HG03064 (cell line): ENCODE measurements at regions not wholly inside any gene's neighbourhood (a gene's known extent, or its start where the extent isn't known, plus 50 kb on each side); places are given as distances from the start of the nearest gene placed in this dataset.

Experiments used
- ATAC-seq: cut with Tn5 transposase; IDR thresholded peaks from one replicate; pipeline ENCODE4 v1.9.1; 2021; ENCODE audit warnings: low read depth; ENCODE audit not compliant: unreplicated experiment

DNA sequence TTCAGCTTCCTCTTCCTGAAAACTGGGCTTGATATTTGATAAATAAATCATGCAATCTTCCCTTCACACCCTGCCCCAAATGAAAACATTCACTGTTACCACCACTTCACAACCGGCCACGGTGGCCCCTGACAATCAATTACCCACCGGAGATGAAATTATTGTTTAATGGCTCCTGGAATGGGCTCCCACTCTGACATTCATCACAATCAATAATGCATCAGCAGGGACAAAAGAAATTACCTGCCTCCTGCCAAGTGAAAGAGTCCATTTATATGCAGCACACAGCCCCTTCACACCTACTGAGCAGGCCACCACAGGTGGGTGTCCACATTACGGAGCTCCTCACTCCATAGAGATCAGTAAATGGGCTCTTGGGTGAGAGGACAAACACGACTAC is 193.5 kb upstream of the SNX19 start:
- no peak for ATAC-seq

DNA sequence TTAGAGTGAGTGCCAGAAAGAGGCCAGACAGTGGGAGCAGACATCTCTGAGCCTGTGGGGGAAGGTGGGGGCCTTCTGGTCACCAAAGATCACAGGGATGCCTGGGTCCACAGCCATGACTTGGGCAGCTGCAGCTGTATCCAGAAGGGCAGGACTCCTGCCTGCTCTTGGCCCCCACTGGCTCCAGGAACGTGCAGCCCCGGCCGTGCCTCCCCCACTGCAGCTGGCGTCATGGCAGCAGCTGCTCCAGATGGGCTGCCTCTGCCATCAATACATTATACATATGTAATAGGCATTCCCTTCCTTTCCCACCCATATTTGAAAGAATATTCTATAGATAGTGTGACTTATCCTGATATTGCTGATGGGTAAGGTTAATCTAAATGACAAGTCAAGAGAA is 195.5 kb upstream of the SNX19 start:
- no peak for ATAC-seq

DNA sequence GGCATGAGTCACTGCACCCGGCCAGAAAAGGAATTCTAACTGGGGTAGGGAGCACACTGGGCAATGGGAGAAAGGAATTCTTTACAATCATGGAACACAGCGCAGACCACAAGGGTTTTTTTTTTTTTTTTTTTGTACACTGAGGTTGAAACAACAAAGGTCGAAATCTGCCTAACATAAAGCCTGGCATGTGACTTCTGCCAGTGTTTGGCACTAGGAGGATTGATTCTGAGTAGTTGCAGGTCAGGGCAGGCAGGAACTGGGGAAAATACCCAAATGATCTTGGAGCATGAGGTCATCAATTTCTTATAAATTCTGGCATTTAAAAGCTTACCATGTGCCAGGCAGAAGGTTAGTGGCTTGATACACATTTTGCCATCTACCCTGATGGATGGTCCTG is 202.0 kb upstream of the SNX19 start:
- ATAC-seq, result no peak

DNA sequence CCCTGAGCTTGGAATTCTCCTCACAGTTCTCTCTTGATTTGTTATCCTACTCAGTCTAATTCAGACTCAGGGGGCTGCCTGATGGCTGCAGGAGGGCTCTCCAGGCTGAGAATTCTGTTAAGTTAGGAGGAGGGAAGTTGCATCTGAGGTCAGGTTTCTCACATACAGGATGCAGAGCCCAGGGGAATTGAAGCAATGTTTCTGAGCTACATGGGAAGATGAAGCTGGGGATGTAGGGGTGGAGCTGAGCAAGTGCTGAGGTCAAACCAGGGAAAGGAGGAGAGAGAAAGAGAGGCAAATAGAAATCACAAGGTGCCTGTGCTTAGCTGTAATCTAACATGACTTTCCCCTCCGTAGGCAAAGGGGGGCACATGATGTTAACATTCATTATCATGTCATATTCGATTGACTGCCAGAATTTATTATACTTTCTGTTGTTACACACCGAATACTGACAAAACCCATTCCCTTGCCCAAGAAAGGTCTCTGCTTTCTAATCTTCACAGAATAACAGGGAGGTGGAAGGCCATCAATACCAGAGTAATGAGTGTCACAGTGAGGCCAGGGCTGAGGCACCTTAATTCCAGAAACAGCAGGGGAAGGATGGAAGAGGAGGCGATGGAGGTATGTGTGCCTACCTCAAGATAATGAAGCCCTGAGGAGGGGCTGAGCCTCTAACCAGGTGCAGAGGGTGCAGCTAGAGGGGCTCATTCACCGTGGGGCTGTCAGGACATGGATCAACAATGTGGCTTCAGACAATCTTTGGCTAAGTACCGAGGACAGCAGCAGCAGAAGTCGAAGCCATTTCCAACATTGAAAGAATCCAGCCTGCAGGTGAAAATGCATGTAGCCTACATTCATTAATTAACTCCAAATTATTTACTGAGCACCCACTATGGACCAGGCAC is 205.4 kb upstream of the SNX19 start:
- ATAC-seq, result no peak

DNA sequence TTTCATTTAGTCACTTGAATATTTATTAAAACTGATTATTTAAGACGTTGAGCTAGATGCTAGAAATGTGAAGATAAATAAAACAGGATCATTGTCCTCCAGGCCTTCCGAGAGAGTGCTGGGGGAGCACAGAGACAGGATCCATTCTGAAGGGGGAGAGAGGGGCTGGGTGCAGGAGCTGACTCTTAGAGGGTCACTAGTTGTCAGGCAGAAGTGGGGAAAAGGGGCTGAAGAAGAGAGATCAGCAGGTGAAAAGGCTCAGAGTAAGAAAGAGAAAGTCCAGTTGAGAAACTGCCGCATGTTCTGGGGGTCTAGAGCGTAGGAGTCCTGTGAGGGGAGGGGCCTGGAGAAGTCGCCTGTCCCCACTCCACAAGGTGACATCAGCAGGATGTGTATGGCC is 206.2 kb upstream of the SNX19 start:
- ATAC-seq, result no peak

- ATAC-seq, result no peak
Measured at GRCh38 chr11:131129474-131129873, 213.2 kb upstream of the SNX19 start.

- ATAC-seq, result no peak
Measured at GRCh38 chr11:131135611-131136010, 219.3 kb upstream of the SNX19 start.

- no peak for ATAC-seq
Measured at GRCh38 chr11:131136486-131136885, 220.2 kb upstream of the SNX19 start.

DNA sequence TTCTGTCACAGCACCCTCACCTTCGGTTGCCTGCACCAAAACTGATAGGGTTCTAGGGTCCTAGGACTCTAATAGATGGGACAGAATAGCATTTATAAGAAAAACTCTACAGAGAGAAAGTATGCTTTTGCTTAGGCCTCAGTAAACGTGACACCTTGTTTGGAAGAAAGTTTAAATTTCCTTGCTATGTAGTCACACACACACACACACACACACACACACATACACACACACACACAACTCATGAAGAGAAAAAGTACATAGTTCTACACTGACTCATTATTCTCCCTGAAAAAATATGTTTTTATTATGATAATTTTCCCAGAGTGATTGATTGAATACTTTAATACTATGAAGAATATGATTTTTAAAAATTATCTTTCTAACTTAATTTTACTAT is 220.8 kb upstream of the SNX19 start:
- no peak for ATAC-seq

DNA sequence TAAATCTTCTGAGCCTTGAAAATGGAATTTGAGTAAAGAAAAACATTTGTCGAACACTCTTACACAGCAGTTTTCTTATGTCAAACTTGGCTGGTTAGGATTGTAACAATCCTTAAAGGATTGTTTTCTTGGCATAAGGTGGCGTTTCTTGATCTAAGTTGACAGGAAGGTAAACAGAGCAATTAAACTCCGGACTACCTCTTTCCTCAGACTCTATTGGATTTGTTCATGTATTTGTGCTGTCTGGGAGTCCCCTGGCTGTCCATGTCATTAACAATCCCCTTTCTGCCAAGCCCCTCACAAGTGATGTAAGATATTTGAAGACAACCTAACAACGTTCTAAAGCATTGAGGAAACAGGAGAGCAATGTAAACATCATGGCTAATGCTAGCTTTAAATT is 222.5 kb upstream of the SNX19 start:
- no peak for ATAC-seq

DNA sequence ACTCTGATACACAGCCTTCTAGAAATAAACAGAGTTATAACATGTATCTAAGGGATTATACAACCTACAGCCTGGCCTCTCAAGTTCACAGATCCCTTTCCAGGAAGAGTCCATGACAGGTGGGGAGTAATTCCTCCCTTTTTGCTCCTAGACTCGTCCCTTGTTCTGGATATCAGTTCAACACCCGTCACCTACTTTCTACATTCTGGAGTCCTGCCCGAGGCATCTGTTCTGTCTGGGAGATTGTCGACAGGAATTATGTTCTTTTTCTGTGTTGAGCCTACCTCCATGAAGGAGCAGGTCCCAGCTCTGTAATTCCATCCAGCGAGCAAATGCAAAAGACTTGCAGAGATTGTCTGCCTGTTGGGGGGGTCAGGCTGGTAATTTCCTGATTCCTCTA is 224.6 kb upstream of the NTM start:
- no peak for ATAC-seq

DNA sequence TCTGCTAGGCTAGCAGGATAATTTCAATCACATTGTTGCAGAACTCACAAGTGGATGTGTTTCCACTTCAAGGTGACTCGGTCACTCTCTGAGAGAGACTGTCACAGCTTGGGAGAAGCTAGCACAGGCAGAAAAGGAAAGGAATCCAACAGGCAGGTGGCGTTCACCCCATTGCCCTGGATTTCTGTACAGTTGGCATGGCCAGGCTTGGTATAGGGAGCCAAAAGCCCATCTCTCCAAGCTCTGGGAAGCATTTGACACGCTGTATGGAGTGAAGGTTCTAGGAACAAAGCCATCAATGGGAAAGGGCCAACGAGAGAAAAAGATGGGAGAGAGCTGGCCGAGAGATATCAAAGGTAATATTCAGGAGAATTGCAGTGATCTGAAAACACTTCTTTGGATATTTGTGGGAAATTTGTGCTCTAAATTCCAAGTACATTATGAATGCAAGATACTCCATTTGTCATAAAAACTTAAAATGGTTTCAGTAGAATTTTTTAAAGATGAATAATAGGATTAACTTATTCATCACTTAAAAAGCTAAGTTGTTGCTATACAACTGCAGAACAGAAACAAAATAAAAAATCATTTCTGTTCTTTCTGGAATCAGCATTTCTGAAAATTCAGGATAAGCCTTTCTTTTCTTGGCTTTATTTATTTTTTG is 223.5 kb upstream of the NTM start:
- no peak for ATAC-seq

GRCh38 chr11:131154351-131154750 is 216.1 kb upstream of the NTM start:
- no peak for ATAC-seq

GRCh38 chr11:131157678-131158077 is 212.7 kb upstream of the NTM start:
- no peak for ATAC-seq

GRCh38 chr11:131160846-131161245 is 209.6 kb upstream of the NTM start:
- no peak for ATAC-seq

DNA sequence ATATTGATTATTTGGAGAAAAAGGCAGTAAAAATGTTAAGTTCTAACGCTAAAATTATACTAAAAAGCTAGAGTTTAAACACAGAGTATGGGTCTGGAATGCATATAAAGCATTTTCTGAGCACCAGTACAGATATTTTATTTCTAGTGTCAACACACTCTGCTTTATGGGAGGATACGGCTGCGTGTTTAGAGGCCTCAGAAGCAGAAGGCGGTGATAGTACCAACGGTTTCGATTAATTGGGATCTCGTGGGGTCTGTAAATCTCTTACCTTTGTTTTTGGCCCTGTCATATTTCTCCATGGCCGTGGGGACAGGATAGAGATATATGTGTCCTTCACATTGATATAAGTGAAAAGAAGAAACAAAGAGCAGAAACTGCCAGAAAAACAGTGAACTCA is 206.8 kb upstream of the NTM start:
- no peak for ATAC-seq

GRCh38 chr11:131165036-131165435 is 205.4 kb upstream of the NTM start:
- no peak for ATAC-seq

DNA sequence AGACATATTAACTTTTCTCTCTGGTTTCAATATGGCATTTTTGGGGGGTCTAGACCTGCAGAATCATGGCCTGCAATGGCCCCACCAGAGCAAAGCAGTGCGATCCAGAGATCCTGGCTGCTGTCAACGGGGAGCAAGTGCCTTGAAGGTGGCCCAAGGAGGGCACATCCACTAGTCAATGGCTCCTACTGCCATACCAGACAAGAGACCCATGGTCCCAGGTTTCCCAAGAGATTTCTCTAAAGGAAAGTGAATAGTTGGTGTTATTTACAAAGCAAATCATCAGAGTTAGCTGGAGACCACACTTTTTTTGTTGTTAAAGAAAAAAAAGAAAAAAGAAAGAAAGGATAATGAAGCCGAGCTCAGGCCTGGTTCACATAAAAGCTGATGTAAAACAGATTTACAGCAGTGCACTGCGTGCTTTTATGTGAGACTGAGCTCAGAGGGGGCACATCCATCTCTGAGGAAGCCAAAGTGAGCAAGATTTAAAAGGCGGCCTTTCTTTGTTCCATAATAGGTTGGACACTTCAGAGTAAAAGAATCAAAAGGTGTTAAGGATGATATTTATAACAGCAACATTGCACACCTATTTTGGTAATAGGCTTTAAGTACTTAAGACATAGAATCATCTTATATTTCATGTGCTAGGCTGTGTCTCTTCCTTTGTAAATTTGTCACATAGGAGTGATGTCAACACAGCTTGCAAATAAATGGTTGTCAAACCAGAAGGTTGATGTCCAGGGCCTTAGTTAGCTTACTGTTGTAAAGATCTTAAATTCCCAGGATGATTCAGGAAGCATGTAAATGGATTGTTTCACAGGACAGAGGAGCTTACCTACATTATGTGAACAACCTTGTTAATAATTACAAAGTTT is 201.3 kb upstream of the NTM start:
- ATAC-seq, result no peak

- ATAC-seq, result no peak
Measured at GRCh38 chr11:131172011-131172410, 198.4 kb upstream of the NTM start.

DNA sequence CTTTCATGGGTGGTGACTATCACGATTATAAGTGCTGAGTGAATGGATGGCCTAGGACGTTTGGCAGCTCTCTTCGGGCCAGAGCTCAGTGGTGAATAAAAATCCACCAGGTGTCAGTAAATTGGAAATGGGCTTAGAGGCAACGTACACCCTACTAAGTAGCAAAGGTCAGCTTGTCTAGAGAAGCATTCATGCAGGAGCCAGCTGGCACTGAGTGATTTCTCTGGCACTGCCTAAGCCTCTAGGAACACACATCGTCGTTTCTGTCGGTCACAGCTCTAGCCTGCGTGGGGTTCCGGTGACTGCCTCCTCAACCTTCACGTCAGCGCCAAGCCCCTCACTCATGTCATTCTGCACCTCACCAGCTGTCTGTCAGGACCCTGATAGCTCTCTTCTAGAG is 192.4 kb upstream of the NTM start:
- ATAC-seq, result no peak

GRCh38 chr11:131178596-131178995 is 191.8 kb upstream of the NTM start:
- no peak for ATAC-seq
